Hematopoietic multipotent progenitor cell (in vitro differentiated cells): ENCODE measurements at regions not wholly inside any gene's neighbourhood (a gene's known extent, or its start where the extent isn't known, plus 50 kb on each side); places are given as distances from the start of the nearest gene placed in this dataset.
"Not testable (repeated sequence)": the region's sequence is repeated elsewhere in the genome, so short reads cannot be mapped to it uniquely, and the experiment has no call there.

ENCODE experiments used
- DNase-seq, 3 donors: peaks; one replicate each; pipeline ENCODE4 v3.0.0-alpha.2; 2011 to 2015; ENCODE audit warnings: low read depth in 2 of 3, low spot score in 2 of 3

DNA sequence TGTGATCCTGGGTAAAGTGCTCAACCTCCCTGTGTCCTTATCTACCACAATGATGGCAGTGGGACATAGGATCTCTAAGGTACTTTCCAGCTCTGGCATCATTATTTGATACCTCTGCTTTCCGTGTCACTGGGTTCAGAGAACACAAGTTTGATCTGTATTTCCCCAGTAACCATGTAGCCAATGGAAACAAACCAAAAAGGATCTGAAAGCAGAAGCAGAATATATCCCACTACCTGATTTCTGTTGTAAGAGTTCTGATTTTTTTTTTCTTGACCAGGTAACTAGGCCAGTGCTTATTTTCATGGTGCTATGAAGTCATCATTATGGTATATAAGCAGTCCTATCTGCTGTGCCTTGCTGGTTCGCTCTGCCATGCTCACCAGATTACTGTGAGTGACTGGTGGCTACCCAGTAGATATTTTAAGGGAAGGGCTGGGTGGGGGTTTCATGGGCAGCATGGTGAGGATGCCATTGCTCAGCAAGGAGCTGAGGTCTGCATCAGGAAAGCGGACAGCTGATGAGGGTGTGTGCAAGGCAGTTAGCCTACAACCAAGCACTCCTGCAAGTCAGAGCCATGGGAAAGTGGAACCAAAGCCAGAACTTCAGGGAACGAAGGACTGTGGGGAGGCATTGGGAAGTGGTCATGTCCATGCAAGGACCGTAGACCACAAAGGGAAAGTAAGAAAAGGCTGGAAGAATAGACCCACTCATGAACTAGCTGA lies 104.9 kb upstream of the EDEM3 start:
- no peak for DNase-seq

DNA sequence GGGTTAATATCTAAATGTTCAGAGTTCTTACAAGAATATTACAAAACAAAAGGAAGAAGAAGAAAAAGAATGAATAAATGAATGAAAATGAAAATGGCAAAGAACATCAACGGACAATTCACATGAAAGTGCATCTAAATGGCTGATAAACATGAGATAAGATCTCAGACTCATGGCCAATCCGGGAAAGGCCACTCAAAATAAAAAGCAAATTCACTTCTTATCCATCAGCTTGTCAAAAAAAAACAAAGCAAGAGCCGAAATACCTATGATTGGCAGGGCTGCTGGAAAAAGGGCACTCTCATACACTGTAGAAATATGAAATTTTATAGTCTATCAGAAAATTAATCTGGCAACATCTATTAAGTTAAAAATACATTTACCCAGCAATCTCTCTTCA lies 103.6 kb upstream of the EDEM3 start:
- no peak for DNase-seq

GRCh38 chr1:184854496-184855140 lies 100.0 kb upstream of the EDEM3 start:
- DNase-seq, result peak in 1 of 3 donors; percentile 56

DNA sequence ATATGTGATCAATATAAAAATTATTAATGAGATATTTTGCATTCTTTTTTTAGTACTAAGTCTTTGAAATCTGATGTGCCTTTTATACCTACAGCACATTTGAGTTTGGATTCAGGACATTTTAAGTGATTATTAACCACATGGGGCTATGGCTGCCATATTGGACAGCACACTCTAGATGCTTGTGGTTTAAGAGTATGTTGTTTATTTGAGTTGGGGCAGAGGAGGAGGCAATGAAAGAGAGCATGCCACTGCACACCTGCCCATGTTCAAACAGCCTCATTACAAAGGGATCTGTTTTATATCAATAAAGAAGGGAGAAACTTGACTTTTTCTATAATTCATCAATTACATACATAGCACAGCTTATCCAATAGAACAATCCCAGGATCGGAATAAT lies 99.4 kb upstream of the EDEM3 start:
- DNase-seq, result no peak

- DNase-seq, result no peak
Measured at GRCh38 chr1:184851822-184852746, 97.4 kb upstream of the EDEM3 start.

- peak in 1 of 3 donors; percentile 50 for DNase-seq
Measured at GRCh38 chr1:184843732-184844495, 89.3 kb upstream of the EDEM3 start.

DNA sequence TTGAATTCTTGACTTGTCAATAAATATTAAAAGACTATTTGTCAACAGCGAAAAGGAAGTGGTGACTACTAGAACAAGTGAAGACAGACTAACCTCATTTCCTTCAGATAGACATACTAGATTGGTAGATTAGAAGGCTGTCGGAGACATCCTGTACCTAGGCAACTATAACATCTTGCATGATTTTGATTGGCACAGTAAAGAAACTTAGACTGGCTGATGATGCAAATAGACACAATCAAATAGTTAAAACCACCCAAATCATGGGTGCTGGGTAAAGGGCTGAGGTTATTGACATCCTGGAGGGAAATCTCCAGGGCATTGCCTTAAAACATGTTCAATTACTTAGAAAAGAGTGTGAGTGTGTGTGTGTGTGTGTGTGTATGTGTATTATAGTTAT lies 85.9 kb upstream of the EDEM3 start:
- DNase-seq, result no peak

GRCh38 chr1:184838504-184838951 lies 83.9 kb upstream of the EDEM3 start:
- DNase-seq, result peak in 1 of 3 donors; percentile 15

GRCh38 chr1:184836934-184837895 lies 82.6 kb upstream of the EDEM3 start:
- no peak for DNase-seq

DNA sequence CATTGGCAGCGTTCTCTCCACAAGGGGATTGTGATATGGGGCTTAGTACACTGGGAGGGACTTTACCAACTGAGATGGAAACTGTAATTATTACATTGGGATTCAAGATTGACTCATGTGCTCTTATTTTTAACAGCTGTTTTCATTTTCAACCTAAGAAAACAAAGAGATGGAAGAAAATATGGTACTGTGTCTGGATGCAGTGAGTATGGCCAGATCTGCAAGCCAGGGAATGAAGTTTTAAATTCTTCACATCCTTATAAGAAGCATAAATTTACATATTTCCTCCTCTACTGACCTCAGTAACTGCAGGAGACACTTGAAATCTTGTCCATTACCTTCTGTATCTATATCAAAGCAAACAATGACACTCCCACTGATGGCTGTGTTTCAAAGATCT lies 81.5 kb upstream of the EDEM3 start:
- DNase-seq, result no peak

DNA sequence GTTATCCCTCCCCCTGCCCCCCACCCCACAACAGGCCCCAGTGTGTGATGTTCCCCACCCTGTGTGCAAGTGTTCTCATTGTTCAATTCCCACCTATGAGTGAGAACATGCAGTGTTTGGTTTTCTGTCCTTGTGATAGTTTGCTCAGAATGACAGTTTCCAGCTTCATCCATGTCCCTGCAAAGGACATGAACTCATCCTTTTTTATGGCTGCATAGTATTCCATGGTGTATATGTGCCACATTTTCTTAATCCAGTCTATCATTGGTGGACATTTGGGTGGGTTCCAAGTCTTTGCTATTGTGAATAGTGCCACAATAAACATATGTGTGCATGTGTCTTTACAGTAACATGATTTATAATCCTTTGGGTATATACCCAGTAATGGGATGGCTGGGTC lies 79.3 kb upstream of the EDEM3 start:
- not testable (repeated sequence) for DNase-seq

GRCh38 chr1:184832517-184832916 lies 77.9 kb upstream of the EDEM3 start:
- no peak for DNase-seq

GRCh38 chr1:184829496-184829895 lies 74.8 kb upstream of the EDEM3 start:
- not testable (repeated sequence) for DNase-seq

DNA sequence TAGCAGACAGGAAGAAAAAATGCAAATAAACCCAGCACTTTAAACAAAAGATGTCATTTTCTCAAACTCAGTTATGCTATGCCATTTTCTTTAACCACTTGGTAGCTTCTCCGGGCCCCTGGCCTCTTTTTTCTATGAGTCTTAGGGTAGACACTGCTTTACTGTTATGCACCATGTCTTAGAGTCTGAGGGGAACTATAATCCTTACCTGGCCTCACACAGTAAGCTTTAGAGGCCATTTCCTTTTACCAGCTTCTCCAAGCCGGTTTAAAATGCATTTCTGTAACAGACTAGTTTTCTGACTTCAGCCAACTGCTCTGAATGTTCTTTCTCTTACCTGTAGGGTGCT lies 73.7 kb upstream of the EDEM3 start:
- no peak for DNase-seq

- no peak for DNase-seq
Measured at GRCh38 chr1:184827600-184828368, 73.1 kb upstream of the EDEM3 start.

DNA sequence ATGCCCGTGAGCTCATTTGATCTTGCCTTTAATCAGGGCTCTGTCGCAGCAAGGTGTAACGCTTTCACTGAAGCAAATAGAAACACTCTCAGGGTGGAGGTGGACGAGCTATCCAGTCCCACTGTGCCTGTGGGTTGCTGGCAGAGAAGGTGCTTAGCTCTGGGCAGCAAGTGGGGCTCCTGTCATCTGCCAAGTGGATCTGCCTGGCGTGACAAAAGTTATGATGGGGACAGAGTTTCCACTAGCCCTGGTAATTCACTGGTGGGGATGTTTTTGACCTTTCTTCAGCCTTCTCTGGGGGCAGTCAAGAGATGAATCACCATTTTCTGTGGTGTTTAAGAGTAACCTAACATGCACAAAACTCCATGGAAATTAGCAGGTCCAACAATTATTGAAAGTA lies 71.3 kb upstream of the EDEM3 start:
- DNase-seq, result no peak

GRCh38 chr1:184825571-184825970 lies 70.9 kb upstream of the EDEM3 start:
- peak in 1 of 3 donors; percentile 53 for DNase-seq

DNA sequence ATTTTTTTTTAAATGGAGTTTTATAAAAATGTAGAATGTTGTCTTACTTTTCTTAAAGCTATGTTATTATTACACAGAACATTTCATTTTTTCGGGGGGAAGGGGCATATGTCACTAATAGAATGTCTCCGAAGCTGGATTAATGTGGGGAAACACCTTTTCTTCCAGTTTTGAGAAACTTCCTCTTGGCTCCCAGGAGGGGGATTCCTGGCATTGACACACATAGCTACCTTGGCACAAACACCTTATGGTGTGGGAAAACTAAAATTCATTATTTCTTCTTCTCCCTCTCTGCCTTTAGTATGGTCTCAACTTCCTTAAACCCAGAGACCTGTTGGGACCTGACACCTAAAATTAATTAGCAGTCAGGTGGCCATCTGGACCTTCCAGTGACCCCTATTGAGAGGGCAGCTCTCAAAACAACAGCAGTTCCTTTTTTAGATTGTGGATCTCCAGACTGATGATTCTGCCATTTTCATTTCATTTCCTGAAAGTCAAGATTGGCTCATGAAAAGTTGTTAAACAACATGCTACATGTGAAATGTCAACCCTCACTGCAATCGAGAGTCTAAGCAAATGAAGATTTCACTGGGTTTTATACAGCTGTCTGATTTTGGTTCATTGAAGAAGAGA lies 70.1 kb upstream of the EDEM3 start:
- no peak for DNase-seq
